Suprapubic skin (tissue), 4 donors: ENCODE measurements at regions not wholly inside any gene's neighbourhood (a gene's known extent, or its start where the extent isn't known, plus 50 kb on each side); places are given as distances from the start of the nearest gene placed in this dataset.

Experiments used
- DNase-seq, 2 donors: peaks; one replicate each; pipeline ENCODE4 v3.0.0-alpha.2; 2019; ENCODE audit warnings: low spot score in 2 of 2
- H3K27ac ChIP-seq: fragments of 200-600 bp; sonication (generic); one replicate; pipeline ENCODE4 v1.5.1; 2019
- H3K27me3 ChIP-seq: fragments of 200-600 bp; sonication (generic); one replicate; pipeline ENCODE4 v1.5.1; 2019
- H3K36me3 ChIP-seq: fragments of 200-600 bp; sonication (generic); one replicate; pipeline ENCODE4 v1.5.1; 2019
- H3K4me1 ChIP-seq: fragments of 200-600 bp; sonication (generic); one replicate; pipeline ENCODE4 v1.5.1; 2019
- H3K4me3 ChIP-seq: fragments of 200-600 bp; sonication (generic); one replicate; pipeline ENCODE4 v1.5.1; 2019; ENCODE audit warnings: mild to moderate bottlenecking
- H3K9me3 ChIP-seq: fragments of 200-600 bp; sonication (generic); one replicate; pipeline ENCODE4 v1.5.1; 2019
- CTCF ChIP-seq, 2 donors: fragments of 200-600 bp in 1 of 2; fragments of 450-650 bp in 1 of 2; sonication (generic) in 1 of 2; IDR thresholded peaks; one replicate each; pipeline ENCODE4 v1.5.1; 2016 to 2019; ENCODE audit warnings: antibody characterized with exemption in 2 of 2, mild to moderate bottlenecking in 1 of 2, moderate library complexity in 1 of 2
- EP300 ChIP-seq: sonication (generic); formaldehyde crosslinking; IDR thresholded peaks from one replicate; pipeline ENCODE4 v1.6.1; 2017; ENCODE audit warnings: antibody characterized with exemption
- POLR2A ChIP-seq, 2 donors: fragments of 450-650 bp; IDR thresholded peaks; one replicate each; pipeline ENCODE4 v1.6.1; 2017; ENCODE audit warnings: antibody characterized with exemption in 2 of 2, mild to moderate bottlenecking in 2 of 2, moderate library complexity in 2 of 2
- POLR2AphosphoS5 ChIP-seq, 3 donors: sonication (generic); formaldehyde crosslinking; IDR thresholded peaks; one replicate each; pipeline ENCODE4 v1.6.1; 2017; ENCODE audit warnings: antibody characterized with exemption in 3 of 3
- WGBS: methylation state at CpG from one replicate; pipeline ENCODE4 v1.1.5; 2018; 5-methylcytosine and 5-hydroxymethylcytosine counted together

GRCh38 chr13:59205501-59205900 lies 958.2 kb downstream of the DIAPH3 start:
- no peaks in the 10 kb centered on the region for H3K9me3 ChIP-seq
- 89% methylated on average over 5 of the region's 5 CpGs for WGBS

GRCh38 chr13:59208405-59209195 lies 955.1 kb downstream of the DIAPH3 start:
- Histone ChIP-seq H3K9me3 (no peaks in the 10 kb centered on the region), H3K36me3 (no peaks in the 10 kb centered on the region), H3K27ac (no peak overlapping the region), H3K4me1 (no peaks in the 10 kb centered on the region), H3K4me3 (no peak overlapping the region), H3K27me3 (no peaks in the 10 kb centered on the region)
- TF ChIP-seq EP300 (no peak), POLR2A (IDR thresholded peaks at IDR 0.05) (no peak), POLR2AphosphoS5 (IDR thresholded peaks at IDR 0.05) (no peak), CTCF (IDR thresholded peaks at IDR 0.05) (no peak)
- no peak for DNase-seq
- WGBS: 61% methylated on average over 6 of the region's 6 CpGs

More at GRCh38 chr13:59205501-59205900, 958.2 kb downstream of the DIAPH3 start:
- no peak for DNase-seq
- no peak for TF ChIP-seq CTCF (IDR thresholded peaks at IDR 0.05)
- TF ChIP-seq POLR2AphosphoS5 (IDR thresholded peaks at IDR 0.05): no peak
- TF ChIP-seq EP300: no peak
- no peak for TF ChIP-seq POLR2A (IDR thresholded peaks at IDR 0.05)
- no peaks in the 10 kb centered on the region for H3K36me3 ChIP-seq
- no peak overlapping the region for H3K27ac ChIP-seq
- no peak overlapping the region for H3K4me3 ChIP-seq
- H3K27me3 ChIP-seq: no peaks in the 10 kb centered on the region
- H3K4me1 ChIP-seq: no peaks in the 10 kb centered on the region

GRCh38 chr13:59210543-59210942 lies 953.2 kb downstream of the DIAPH3 start:
- Histone ChIP-seq H3K4me3 (no peak overlapping the region), H3K27me3 (no peaks in the 10 kb centered on the region), H3K36me3 (no peaks in the 10 kb centered on the region), H3K4me1 (no peaks in the 10 kb centered on the region), H3K9me3 (no peaks in the 10 kb centered on the region), H3K27ac (no peak overlapping the region)
- TF ChIP-seq EP300: no peak
- TF ChIP-seq CTCF (IDR thresholded peaks at IDR 0.05): no peak
- TF ChIP-seq POLR2AphosphoS5 (IDR thresholded peaks at IDR 0.05): no peak
- no peak for TF ChIP-seq POLR2A (IDR thresholded peaks at IDR 0.05)
- no peak for DNase-seq
- 84% methylated on average over 1 of the region's 1 CpG for WGBS

- no peaks in the 10 kb centered on the region for H3K4me1 ChIP-seq
Measured at GRCh38 chr13:59211606-59212005, 952.1 kb downstream of the DIAPH3 start.

More at GRCh38 chr13:59211606-59212005, 952.1 kb downstream of the DIAPH3 start:
- Histone ChIP-seq H3K9me3 (no peaks in the 10 kb centered on the region), H3K36me3 (no peaks in the 10 kb centered on the region), H3K4me3 (no peak overlapping the region), H3K27ac (no peak overlapping the region), H3K27me3 (no peaks in the 10 kb centered on the region)
- TF ChIP-seq EP300 (no peak), POLR2A (IDR thresholded peaks at IDR 0.05) (no peak), POLR2AphosphoS5 (IDR thresholded peaks at IDR 0.05) (no peak), CTCF (IDR thresholded peaks at IDR 0.05) (no peak)
- WGBS: 60% methylated on average over 3 of the region's 3 CpGs
- no peak for DNase-seq
